Sigmoid colon (tissue), 4 donors: ENCODE measurements at regions not wholly inside any gene's neighbourhood (a gene's known extent, or its start where the extent isn't known, plus 50 kb on each side); places are given as distances from the start of the nearest gene placed in this dataset.

Experiments
- EP300 ChIP-seq, 4 donors: sonication (generic); formaldehyde crosslinking; IDR thresholded peaks; one replicate each; pipeline ENCODE4 v1.6.1; 2017; ENCODE audit warnings: antibody characterized with exemption in 4 of 4
- POLR2A ChIP-seq, 2 donors: fragments of 450-650 bp; IDR thresholded peaks; one replicate each; pipeline ENCODE4 v1.6.1; 2016; ENCODE audit warnings: antibody characterized with exemption in 2 of 2, mild to moderate bottlenecking in 2 of 2, moderate library complexity in 2 of 2
- POLR2AphosphoS5 ChIP-seq, 4 donors: sonication (generic); formaldehyde crosslinking; IDR thresholded peaks; one replicate each; pipeline ENCODE4 v1.6.1; 2017; ENCODE audit warnings: antibody characterized with exemption in 4 of 4
- TF ChIP-seq, protein P1 (sequence below), 4 experiments: fragments of 450-650 bp in 3 of 4; fragments of 200-600 bp in 1 of 4; IDR thresholded peaks; one replicate each; pipeline ENCODE4 v1.5.1; 2016 to 2019; ENCODE audit warnings: antibody characterized with exemption in 4 of 4, mild to moderate bottlenecking in 3 of 4, moderate library complexity in 2 of 4

DNA sequence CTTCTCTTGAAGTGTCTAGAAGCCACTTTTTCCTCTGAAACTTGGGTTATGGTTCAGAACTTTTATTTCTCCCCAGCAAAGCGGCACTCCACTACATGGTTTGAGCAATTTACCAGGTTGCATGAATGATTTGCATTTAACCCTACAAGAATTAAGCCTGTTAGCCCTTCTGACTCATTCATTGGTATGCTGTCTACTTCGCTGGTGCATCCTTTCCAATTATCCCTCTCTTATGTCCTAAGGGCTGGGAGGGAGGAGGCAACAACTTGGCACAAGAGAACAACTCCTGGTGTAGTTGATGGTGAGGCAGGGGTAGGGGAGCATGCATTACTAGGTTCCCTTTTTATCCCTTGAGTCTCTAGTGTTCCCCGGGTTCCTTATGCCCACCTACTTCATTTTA is 293.4 kb upstream of the MEX3C start:
- no peak for TF ChIP-seq POLR2A (IDR thresholded peaks at IDR 0.05)
- TF ChIP-seq, protein P1, sequence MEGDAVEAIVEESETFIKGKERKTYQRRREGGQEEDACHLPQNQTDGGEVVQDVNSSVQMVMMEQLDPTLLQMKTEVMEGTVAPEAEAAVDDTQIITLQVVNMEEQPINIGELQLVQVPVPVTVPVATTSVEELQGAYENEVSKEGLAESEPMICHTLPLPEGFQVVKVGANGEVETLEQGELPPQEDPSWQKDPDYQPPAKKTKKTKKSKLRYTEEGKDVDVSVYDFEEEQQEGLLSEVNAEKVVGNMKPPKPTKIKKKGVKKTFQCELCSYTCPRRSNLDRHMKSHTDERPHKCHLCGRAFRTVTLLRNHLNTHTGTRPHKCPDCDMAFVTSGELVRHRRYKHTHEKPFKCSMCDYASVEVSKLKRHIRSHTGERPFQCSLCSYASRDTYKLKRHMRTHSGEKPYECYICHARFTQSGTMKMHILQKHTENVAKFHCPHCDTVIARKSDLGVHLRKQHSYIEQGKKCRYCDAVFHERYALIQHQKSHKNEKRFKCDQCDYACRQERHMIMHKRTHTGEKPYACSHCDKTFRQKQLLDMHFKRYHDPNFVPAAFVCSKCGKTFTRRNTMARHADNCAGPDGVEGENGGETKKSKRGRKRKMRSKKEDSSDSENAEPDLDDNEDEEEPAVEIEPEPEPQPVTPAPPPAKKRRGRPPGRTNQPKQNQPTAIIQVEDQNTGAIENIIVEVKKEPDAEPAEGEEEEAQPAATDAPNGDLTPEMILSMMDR (IDR thresholded peaks at IDR 0.05), result no peak
- TF ChIP-seq POLR2AphosphoS5 (IDR thresholded peaks at IDR 0.05), result no peak
- no peak for TF ChIP-seq EP300 (IDR thresholded peaks at IDR 0.05)
